ENCODE measurements at regions not wholly inside any gene's neighbourhood (a gene's known extent, or its start where the extent isn't known, plus 50 kb on each side); places are given as distances from the start of the nearest gene placed in this dataset.

GRCh38 chr3:18295171-18295920 is 129.8 kb downstream of the SATB1 start:
- peak; percentile 2 to 5 for DNase-seq (ENCODE audit: low read depth in 2 of 2)

DNA sequence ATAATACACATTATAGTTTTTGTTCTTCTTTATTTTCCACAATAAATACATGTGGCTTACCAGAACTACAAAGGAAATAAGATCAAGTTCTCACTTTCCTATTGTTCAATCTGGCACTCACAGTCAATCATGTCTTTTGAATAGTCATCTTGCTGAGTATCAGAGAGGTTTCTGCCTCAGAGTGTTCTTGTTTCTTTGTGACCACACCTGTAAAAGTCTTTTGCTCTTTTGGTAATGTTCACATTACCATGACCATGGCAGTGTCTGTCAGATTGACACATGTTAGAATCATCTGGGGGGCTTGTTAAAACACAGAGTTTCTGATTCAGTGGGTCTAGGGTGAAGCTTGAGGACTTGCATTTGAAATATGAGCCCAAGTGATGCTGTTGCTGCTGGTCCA is 135.0 kb downstream of the SATB1 start:
- DNase-seq (ENCODE audit: low read depth in 2 of 2) = no peak

- DNase-seq (ENCODE audit: low read depth in 2 of 2) = no peak
Observed at GRCh38 chr3:18288243-18288642, 136.9 kb downstream of the SATB1 start.

DNA sequence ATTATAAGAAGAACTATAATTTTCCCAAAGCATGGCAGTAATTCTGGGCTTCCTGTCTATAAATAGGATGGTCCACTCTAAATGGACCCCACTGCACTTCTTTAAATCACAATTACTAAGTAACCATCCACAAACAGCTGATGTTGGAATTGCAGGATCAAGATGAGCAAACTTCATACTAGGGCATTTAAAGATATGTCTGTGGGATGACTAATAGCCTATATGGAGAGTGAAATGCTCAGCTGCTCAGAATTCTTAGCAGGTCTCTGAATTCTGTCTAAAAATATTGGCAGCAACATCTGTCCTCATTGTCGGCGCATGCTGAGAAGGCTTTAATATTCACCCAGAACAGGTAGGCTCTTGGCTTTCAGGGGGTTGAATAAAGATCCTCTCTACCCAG is 140.4 kb downstream of the SATB1 start:
- no peak for DNase-seq (ENCODE audit: low read depth in 2 of 2)

DNA sequence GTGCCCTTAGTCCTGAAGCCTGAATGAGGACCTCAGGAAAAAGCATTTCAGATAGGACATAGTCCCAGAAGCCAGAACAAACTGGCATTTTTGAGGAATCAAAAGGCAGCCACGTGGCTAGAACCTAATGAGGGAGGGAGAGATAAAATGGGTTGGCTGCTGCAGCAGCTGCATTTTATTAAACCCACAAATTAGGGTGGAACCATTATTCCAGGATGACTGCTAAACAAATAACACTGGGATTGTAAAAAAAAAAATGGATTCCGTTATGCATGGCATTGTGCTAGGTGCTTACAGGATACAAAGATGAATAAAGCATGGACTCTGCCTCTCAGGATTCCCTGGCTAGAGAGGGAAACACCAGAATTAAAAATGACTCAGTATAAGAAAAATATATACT is 141.5 kb downstream of the SATB1 start:
- no peak for DNase-seq (ENCODE audit: low read depth in 2 of 2)

DNA sequence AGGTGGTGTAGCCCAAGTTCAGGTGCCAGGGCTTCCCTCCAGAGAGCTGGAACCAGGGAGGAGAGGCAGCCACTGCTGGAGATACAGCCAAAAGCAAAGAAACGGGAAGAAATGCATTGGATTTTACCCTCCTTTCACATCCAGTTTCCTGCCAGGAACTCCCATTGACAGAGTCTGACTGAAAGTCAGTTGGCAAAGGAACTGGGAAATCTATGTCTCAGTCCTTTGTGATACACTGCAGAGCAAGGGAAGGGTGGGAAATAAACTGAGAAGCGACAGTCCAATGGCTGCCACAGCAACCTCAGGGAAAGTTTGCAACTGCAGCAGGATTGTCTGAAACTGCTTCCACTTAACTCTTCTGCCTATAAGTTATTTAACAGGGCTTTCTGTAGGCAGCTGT is 142.6 kb downstream of the SATB1 start:
- no peak for DNase-seq (ENCODE audit: low read depth in 2 of 2)

- no peak for DNase-seq (ENCODE audit: low read depth in 2 of 2)
Observed at GRCh38 chr3:18279226-18279737, 145.9 kb downstream of the SATB1 start.

DNA sequence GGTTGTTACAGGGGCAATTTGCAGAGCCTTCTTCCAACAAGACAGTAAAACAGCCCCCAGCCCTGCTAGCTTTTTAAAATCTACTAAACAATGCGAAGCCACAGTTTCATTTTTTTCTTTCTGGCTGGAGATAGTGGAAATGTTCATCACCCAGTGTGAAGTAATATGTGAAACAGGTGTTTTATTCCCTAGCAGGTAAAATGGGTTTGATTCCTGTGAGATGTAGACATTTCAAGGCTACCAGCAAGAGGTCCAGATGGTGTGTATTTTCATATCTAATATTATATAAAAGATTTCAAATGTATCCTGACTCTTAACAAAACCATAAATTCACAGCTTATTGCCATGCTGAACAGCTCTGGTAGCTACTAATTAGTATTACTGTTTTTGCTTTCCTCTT is 160.3 kb downstream of the SATB1 start:
- no peak for DNase-seq (ENCODE audit: low read depth in 2 of 2)

- DNase-seq (ENCODE audit: low read depth in 2 of 2) = no peak
Observed at GRCh38 chr3:18264361-18264760, 160.8 kb downstream of the SATB1 start.

- no peak for DNase-seq (ENCODE audit: low read depth in 2 of 2)
Observed at GRCh38 chr3:18258492-18258891, 166.6 kb downstream of the SATB1 start.

DNA sequence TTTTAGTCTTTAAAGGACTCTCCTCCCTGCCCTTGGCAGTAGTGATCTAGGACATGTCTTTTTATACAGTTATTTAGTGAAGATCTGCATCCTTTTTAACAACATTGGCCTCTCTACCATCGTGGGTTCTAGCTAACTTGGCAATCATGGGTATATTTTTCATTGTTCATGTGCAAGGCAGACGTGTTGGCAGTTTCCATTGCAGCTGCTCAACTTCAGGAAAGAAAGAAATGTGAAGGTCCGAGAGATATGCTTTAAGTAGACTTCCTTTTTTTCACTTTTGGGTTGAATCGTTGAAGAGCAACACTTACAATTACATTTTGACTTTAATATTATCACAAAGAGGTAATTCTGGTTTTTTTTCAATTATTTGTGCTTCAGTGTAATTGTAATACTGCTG is 172.6 kb downstream of the SATB1 start:
- no peak for DNase-seq (ENCODE audit: low read depth in 2 of 2)

- DNase-seq (ENCODE audit: low read depth in 2 of 2) = no peak
Observed at GRCh38 chr3:18250991-18251390, 174.1 kb downstream of the SATB1 start.

DNA sequence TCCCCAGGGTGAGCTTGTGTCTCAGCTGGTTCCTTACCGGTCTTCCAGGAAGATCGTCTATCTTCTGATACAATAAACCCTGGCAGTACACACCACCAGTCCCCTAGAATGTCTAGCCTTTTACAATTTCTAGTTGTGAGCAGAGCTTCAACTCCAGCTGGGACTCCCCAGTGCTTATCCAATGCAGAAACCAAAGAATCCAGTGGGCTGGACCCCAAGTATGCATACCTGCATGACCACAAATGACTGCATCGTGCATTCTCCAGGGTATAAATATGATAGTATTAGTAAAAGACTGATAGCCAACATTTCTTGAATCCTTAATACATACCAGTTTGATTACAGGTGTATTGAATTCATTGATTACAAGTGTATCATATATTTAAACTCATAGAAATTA is 176.0 kb downstream of the SATB1 start:
- DNase-seq (ENCODE audit: low read depth in 2 of 2) = no peak

DNA sequence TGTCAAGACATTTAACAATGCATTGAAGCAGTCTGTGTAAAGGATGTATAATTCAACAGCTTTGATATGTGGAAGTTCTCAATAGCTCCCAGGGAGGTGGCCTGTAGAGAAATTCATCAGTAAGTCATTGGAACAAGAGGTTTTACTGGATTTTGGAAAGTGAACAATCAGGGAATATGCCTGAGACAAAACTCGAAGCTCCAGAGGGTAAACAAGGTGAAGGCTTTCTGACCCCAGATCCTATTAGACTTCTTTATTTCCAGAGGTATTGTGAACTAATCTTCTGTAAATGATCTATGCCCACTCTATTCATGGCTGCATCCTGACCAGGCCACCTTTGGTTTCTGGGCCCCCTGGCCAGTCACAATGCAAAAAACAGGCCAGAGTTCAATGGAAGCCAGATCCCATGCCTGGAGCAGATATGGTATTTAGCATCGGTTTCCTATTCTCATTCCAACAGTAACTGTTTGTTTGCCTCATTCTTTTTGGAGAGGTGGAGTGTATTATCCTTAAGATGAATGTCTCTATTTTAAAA is 177.3 kb downstream of the SATB1 start:
- DNase-seq (ENCODE audit: low read depth in 2 of 2) = no peak

DNA sequence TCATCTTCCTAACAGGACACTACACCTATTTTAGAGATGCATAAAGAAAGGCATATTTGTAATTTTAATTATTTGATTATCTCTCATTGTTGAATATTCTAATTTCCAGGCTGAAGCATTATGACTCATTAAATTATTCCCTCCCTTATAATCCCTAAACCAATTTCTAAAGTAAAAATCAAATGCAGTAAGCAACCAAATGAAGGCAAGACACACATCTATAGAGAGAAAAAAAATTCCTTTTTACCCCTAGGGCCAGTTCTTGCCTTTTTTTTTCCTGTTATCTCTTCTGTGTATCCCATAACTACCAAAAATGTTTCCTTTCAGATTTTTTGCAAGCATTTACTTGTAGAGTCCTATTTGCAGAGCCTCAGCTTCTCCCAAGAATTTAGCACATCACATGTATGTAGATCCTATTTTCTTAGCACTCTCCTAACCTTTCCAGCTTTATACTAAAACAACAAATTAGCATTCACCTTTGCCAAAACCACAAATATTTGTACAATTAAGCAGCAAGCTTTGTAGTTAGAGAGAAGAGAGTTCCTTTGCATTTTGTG is 177.9 kb downstream of the SATB1 start:
- no peak for DNase-seq (ENCODE audit: low read depth in 2 of 2)

DNA sequence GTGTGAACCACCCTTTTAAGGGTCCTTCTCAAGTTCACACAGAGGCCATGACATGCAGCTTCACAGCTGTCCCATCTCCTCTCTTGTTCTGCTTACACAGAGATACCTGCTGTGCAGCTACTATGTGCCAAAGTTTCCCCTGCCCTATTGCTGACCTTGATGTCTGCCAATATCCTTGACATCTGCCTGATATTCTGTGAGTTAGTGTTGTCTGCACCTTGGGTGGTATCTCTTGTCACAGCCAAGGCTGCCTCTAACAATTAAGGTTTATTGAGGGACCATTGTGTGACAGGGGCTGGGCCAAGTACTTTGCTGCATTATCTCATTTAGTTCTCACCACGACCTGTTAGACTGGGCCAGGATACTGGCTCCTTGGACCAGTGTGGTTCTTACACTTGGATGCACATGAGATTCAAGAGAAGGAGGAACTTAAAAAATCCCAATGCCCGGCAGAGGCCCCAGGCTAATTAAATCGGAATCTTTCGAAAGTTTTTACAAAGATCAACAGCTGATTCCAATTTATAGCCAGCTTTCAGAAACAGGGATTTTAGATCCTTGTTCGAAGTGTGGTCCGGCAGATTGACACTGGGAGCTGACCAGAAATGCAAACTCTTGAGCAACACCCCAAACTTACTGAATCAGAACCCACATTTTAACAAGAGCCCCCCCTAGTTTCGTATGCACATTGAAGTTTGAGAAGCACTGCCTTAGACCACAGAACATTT is 178.6 kb downstream of the SATB1 start:
- no peak for DNase-seq (ENCODE audit: low read depth in 2 of 2)

DNA sequence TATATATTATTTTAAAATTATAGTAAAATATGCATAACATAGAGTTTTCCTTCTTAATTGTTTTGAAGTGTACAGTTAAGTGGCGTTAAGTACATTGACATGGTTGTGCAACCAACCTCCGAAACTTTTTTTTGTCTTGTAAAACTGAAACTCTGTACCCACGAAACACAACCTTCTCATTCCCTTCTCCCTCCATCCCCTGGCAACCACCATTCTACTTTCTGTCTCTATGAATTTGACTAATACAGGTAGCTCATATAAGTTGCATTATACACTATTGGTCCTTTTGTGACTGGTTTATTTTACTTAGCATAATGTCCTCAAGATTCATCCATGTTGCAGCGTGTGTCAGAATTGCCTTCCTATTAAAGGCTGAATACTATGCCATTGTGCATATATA is 179.4 kb downstream of the SATB1 start:
- no peak for DNase-seq (ENCODE audit: low read depth in 2 of 2)

- DNase-seq (ENCODE audit: low read depth in 2 of 2) = no peak
Observed at GRCh38 chr3:18241837-18242236, 183.3 kb downstream of the SATB1 start.

DNA sequence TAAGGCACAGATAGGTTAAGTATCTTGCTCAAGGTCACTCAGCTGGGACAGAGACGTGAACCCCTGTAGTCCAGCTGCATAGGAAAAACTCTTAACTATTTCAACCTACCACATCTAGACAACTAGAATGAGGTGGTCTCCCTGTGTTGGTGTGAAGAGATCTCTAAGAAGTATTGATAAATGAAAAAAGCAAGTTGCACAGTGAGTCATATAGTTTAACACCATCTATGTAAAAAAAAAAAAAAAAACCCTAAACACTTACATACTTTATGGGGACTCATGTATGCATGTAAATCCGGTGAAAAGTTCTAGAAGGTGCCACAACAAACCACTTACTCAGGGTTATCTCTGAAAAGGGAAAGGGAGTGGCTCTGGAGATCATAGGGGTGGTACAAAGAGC is 185.5 kb downstream of the SATB1 start:
- DNase-seq (ENCODE audit: low read depth in 2 of 2) = no peak

GRCh38 chr3:18238746-18239331 is 186.3 kb downstream of the SATB1 start:
- DNase-seq (ENCODE audit: low read depth in 2 of 2) = no peak

GRCh38 chr3:18238332-18238731 is 186.8 kb downstream of the SATB1 start:
- no peak for DNase-seq (ENCODE audit: low read depth in 2 of 2)

DNA sequence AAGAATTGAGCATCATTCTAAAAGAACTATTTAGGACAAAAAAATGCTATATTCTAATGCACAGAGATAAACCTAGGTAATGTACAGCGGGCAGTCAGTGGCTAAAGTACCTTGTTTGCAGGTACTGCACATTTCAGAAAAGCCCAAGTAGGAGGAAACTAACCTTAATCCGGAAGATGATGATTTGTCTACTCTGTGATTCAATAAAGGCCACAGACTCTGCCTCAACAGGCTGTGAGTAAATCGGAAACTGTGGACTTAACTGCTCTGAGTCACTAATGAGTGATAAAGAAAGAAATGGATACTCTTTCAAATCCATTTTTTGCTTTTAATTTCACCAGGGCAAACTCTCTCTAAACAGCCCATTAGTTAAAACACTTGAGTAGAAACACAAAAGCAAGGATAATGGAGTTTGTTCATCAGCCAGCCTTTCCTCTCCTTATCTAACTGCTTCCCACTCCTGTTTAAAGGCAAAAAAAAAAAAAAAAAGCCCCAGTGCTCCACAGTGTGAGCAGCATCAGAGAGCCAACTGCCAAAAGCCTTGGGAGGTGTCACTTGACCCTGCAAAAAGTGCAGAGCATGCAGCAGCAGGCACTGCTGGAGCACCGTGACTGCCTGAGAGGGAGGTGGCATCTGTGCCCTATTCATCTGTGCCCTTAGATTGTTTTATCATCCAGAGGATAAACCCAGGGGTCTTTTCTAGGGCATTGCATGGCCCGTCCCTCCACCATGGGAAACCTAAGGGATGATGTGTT is 187.7 kb downstream of the SATB1 start:
- no peak for DNase-seq (ENCODE audit: low read depth in 2 of 2)

Data from activated CD4-positive, alpha-beta T cell treated with anti-CD3 and anti-CD28 coated beads for 24 hours (primary cell).